NOMO-1 treated with dmso at 0.1 percent for 144 hours (cell line): ENCODE measurements at regions not wholly inside any gene's neighbourhood (a gene's known extent, or its start where the extent isn't known, plus 50 kb on each side); places are given as distances from the start of the nearest gene placed in this dataset.
"Not testable (repeated sequence)": the region's sequence is repeated elsewhere in the genome, so short reads cannot be mapped to it uniquely, and the experiment has no call there.

Experiments
- DNase-seq: peaks from one replicate; lab custom pipeline; 2025; ENCODE audit not compliant: unreplicated experiment; lab: John Stamatoyannopoulos, UW

GRCh38 chr6:163739408-163739725 lies 324.8 kb downstream of the QKI start:
- DNase-seq: no peak

DNA sequence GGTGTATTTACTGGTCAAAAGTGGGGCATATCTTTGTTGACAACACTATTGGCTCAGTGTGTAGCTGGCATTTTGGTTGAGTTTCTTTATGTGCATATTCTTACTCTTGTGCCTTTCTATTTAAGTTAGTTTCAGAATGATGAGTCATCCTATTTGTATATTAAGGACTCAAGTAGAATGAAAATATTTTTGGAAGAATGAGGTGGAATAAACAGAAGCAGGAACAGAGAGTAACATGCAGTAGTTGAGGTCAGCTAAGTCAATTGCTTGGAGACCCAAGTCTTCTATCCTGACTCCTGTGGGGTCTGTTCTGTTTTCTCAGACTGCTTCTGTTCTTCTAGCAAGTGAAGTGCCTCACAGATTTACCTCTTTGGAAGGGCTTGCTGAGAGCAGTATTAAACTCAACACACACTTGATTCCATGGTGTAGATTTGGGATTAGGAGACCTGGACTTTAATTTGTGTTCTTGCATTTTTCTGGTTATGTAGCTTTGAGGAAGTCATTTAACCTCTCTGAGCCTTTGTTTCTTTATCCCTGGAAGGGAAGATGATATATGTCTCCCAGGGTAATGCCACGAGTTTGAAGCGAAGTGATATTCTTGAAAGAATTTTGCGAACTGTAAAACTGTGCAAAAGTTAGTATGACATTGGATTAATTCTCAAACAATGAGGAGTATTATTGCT lies 324.3 kb downstream of the QKI start:
- DNase-seq: no peak

DNA sequence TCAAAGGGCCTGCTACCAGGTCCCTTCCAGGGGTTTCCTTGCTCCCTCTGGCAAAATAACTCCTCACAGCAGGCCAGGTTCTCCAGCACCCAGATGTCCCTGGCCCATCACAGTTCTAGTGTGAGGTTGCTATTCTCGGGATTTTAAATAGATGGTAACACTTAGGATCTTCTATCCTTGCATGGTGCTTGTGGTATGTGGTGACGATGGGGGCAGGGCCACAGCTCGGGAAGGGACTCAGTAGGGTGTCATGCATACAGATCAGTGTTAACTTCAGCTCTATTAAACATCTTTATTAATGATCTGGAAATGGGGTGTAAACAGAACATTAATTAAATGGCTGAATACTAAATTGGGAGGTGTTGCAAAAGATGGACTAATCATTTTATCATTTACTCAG lies 323.8 kb downstream of the QKI start:
- DNase-seq: no peak

DNA sequence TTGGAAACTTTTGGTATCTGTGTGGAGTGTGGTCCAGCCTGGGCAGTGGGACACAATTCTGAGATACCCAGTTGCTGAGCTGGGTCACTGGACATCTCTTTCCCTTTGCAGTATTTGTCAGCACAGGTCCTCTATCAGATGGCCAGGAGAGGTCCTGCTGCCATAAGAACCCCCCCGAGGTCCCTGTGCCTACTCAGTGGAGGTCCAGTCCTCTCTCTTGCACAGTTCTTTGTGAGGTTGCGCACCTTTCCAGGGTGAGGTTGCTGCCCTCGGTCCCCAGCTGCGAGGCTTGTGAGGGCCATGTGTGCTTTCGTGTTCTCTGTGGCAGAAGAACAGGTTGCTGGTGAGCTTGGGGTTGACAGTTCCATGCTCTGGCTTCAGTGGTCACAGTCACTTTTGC lies 320.6 kb downstream of the QKI start:
- no peak for DNase-seq

DNA sequence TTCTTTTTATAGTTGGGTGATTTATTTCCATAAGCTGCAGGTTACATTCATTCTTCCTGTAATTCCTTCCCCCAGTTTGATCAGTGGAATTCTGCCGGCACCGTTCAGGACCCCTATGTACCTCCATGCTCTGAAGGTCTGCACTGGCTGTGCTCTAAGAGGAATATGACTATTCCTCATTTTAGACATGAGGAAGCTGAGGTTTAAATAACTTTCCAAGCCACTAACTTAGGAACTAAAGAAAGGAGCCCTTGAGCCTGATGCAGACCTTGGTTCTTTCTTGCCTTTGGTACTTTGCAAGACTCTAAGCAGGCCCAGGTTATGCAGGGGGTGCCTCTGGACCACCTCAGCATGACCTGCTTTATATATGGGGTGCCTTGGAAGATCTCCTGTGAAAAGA lies 318.5 kb downstream of the QKI start:
- no peak for DNase-seq

DNA sequence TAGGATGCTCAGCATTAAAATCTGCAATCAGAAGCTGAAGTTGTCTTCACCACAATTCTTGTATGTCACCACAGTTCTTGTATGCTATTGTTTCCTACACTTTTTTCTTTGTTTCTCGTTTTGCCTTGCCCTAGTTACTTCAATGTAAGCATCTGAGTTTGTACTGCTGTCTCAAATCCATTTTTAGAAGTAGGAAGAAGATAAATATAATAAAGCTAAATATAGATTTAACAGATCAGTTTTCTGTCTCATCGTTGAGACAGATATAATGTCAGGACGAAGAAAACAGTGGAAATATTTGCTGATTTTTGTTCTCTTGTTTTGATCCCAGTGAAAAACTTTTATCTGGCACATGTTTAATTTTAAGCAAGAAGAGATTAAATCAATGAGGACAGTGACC lies 318.0 kb downstream of the QKI start:
- no peak for DNase-seq

GRCh38 chr6:163732014-163732351 lies 317.5 kb downstream of the QKI start:
- not testable (repeated sequence) for DNase-seq

DNA sequence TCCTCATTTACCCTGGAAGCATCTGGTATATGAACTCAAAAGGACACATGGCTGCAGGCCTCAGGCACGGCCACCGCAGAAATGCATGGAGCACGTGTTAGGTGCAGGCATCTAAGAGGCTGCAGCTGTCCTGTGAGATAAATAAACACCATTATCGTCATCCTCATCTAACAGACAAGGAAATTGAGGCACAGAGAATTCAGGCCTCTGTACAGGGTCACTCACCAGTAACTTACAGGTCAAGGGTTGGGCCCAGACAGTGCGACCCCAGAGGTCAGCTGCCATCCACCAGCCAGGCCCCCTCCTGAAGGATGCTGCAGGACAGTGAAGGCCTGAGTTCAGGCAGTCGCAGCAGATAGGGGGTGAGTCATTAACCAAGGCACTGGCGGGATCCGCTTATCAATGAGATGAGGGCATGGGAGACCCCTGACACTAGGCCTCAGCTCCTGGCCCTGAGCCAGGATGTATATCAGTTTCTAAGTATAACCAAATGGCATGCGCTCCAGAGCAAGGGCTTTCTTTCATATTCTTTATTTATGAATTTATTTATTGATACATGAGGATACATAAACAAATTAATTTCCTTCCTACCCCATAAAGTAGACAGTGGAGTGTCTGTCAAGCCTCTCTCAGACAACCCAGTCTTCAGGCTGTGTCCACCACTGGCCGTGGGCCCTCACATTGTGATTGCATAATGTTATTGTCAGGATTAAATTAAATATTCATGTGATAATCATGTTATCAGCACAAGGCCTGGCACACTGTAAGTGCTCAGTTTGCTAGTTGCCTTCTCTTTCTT lies 316.9 kb downstream of the QKI start:
- no peak for DNase-seq

DNA sequence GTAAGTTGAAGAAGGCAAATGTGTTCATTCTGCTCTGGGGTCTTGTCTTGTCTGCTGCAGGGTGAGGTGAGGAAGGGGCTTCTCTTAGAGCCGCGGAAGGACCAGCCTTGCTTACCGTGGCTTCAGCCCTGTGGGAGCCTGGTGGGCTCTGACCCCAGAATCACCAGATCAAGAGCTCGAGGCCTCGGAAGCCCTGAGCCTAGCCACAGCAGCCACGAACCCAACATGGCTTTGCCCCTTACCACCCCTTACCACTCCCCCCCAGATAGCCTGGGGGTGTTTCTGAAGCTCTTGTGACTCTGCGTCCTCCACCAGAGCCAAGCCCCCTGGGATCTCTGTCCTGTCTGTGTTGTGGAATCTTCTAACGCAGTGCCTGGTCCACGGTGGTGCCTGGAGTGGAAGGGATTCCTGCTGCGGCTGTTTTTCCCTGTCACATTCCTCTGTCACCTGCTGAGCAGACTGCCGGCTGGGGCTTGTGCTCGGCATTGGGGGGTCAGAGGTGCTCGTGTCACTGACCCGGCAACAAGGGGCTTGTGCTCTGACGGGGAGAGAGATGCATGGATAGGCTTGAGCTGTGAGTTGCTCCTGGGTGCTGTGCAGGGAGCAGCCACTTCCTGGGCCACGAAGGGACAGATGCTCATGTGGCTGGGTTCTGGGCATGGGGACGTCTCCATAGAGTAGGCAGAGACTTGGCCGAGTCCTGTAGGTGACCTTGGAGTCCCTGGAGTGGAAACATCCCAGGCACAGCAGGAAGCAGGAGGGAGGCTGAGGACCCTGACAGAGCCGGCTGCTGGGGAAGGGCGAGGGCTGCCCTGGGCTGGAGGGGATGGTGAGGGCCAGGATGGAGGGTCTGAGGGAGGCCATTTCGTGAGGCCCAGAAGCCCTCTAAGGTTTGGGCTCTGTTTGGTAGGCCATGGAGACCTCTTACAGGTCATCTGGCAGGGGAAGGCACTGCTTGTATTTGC lies 316.0 kb downstream of the QKI start:
- DNase-seq: no peak

DNA sequence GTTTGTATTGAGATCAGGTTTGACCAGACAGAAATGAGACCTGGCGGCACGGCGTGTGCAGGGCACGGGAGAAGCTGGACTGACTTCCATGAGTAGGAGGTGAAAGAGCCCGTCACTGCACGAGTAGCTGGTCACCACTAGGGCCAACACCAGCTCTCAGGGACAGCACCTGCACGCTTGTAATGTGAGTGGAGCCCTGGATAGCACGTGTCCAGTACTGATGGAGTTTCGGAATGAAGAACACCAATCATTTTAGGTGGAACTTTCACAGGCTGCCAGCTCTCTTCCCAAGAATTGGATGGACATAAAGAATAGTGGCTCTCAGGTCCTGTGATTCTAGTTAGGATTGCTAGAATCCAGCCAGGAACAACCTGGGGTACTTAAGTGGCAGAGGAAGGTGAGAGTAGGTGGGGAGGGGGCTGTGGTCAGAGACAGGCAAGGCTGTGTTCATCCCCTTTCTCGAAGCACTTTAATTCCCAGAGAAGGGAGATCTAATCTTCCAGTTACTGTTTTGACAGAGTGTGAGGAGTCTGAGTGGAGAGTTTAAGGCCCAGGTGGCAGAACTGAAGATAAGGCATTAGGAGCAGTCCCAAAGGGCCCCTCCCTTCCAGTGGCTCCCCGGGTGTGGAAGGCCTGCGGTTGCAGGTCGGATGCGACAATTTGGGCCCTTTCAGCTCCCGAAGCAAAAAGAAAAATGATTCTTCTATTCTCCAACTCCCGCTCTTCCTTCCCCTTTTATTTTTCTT lies 314.8 kb downstream of the QKI start:
- no peak for DNase-seq

GRCh38 chr6:163728442-163729126 lies 314.1 kb downstream of the QKI start:
- DNase-seq: no peak

GRCh38 chr6:163726037-163726695 lies 311.6 kb downstream of the QKI start:
- DNase-seq: no peak

DNA sequence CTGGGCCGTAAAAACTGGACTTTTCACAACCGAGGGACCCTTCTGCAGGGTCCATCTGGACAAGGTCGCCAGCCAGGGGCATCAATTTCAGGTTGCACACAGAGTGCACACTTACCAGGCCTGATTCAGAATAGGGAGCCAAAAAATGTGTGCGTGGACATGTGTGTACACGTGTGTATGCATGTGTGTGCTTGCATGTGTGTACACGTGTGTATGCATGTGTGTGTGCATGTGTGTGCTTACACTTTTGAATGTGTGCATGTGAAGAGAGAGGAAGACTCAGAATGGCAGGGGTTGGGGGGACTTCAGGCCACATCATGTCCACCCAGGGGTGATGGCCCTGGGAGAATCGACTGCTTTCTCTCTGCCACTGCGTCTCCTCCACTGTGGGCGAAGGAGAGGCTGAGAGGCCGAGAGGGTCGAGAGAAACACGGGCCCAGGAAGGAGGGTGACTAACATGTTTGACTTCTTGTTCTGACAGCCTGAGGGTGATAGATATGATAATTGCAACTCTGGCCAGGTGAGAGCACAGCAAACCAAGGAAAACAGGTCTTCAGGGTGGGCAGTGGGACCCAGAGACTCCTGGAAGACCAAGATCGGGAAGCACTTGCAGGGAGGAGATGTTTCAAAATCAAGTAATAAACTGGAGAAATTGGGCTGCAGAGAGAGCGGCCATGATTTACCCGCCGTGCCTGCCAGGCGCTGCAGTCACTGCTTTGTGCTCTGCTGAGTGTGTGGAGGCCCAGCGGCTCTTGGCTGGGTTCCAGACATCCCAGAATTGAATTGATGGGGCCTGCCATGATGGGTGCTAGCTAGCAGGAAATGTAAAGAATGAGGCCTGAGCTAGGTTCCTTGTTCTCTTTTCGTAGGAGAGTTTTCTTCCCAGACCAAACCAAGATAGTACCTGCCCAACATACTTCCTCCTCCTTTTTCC lies 310.8 kb downstream of the QKI start:
- DNase-seq: no peak

DNA sequence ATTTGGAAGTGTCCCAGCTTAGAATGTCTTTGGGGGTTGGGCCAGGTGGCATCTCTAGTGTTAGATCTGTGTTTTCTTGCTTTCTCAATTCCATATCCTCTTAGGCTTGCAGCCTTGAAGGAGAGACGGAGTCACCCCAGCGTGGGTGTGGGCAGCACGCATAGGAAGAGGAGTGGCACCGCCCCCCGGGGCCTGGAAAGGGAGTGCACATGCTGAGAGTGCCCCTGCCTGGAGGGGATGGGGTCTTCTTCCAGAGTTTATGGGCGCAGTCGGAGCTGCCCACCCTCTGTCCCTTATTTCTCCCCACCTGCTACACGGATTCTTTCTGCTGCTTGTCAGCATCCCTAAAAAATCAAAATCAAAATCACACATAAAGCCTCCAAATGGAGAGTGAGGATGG lies 309.7 kb downstream of the QKI start:
- DNase-seq: no peak

DNA sequence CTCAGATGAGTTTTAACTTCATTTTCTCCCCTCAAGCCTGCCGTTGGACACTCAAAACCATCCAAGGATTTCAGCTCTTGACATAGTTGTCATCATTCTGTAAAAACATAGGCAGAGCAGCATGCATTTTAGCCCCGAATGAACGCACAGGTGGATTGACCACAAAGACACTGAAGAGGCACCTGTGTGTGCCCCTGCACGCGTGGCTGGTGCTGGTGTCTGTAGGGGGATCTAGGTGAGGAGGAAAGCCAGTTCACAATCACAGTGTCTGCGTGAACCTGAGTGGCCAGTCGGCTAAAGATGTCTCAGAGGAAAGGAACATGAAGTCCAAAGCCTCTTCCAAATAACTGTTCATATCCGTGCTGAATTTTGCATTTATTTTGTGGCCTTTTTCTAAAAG lies 309.2 kb downstream of the QKI start:
- DNase-seq: no peak

DNA sequence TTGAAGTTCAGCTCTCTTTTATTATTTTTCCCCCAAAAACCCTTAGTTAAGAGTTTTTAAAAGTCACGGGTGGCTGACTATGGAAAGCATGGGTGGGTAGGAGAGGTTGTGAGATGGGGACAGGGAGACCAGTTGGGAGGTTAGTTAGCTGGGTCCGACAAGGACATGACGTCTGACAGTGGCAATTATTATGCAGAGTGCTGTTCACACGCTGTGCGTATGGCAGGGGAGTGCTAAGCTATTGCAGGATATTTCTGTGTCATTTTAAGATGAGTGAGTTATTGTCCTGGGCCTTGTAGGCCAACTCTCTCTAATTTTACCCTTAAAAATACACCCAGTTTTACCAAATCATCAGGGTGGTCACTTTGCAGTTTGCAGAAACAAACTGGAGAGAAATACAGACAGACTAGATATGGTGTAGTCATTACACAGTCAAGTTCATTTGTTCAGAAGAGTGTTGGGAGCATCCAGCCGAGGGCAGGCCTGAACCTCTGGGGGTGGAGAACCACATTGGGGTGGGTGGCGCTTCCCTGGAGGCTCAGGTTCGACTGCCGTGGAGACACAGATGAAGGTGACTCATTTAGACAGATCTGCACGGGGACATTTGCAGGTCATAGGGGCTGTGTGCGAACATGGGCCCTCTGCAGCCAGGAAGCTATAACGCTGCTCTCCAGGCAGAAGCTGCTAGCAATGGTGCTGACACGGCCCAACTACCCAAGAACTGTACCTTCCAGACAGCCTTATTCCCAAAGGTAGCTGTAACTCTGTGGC lies 307.6 kb downstream of the QKI start:
- DNase-seq: no peak

GRCh38 chr6:163721435-163721834 lies 306.9 kb downstream of the QKI start:
- no peak for DNase-seq
